Trophoblast cell (in vitro differentiated cells and primary cell): ENCODE measurements at regions not wholly inside any gene's neighbourhood (a gene's known extent, or its start where the extent isn't known, plus 50 kb on each side); places are given as distances from the start of the nearest gene placed in this dataset.

Experiments used
- DNase-seq, 2 donors: peaks; one replicate each; pipeline ENCODE4 v3.0.0-alpha.2; 2016
- H2AFZ ChIP-seq: 2 replicates; pipeline ENCODE4 v1.6.1; 2013; ENCODE audit warnings: low read length, moderate library complexity, mild to moderate bottlenecking; ENCODE audit not compliant: insufficient read depth, poor library complexity
- H2AK5ac ChIP-seq: 2 replicates; pipeline ENCODE4 v1.6.1; 2013; ENCODE audit warnings: mild to moderate bottlenecking, low read length
- H2BK120ac ChIP-seq: 2 replicates; pipeline ENCODE4 v1.6.1; 2013; ENCODE audit warnings: low read length, mild to moderate bottlenecking, moderate library complexity; ENCODE audit not compliant: insufficient read depth, poor library complexity
- H2BK12ac ChIP-seq: 2 replicates; pipeline ENCODE4 v1.6.1; 2013; ENCODE audit warnings: mild to moderate bottlenecking, low read length, moderate library complexity
- H2BK5ac ChIP-seq: 2 replicates; pipeline ENCODE4 v1.6.1; 2013; ENCODE audit warnings: low read length, low read depth, moderate library complexity, mild to moderate bottlenecking; ENCODE audit not compliant: poor library complexity
- H3K14ac ChIP-seq: 2 replicates; pipeline ENCODE4 v1.6.1; 2013; ENCODE audit warnings: mild to moderate bottlenecking, low read length
- H3K18ac ChIP-seq: 2 replicates; pipeline ENCODE4 v1.6.1; 2013; ENCODE audit warnings: mild to moderate bottlenecking, low read length
- H3K23ac ChIP-seq: 2 replicates; pipeline ENCODE4 v1.6.1; 2013; ENCODE audit warnings: low read length
- H3K27ac ChIP-seq: 2 replicates; pipeline ENCODE4 v1.5.1; 2013; ENCODE audit warnings: low read depth, mild to moderate bottlenecking, inconsistent platforms, low read length, moderate library complexity
- H3K27me3 ChIP-seq: 2 replicates; pipeline ENCODE4 v1.6.1; 2013; ENCODE audit warnings: inconsistent platforms, mild to moderate bottlenecking, low read length, moderate library complexity; ENCODE audit not compliant: insufficient read depth
- H3K36me3 ChIP-seq, 2 experiments: 1 replicate in 1 of 2; 2 replicates in 1 of 2; pipeline ENCODE4 v1.6.1; 2013; ENCODE audit warnings: low read length in 2 of 2, mild to moderate bottlenecking in 2 of 2, moderate library complexity in 1 of 2; ENCODE audit not compliant: insufficient read depth in 2 of 2, control insufficient read depth in 1 of 2
- H3K4ac ChIP-seq: 2 replicates; pipeline ENCODE4 v1.6.1; 2013; ENCODE audit warnings: low read depth, mild to moderate bottlenecking, low read length, moderate library complexity
- H3K4me1 ChIP-seq, 2 experiments: 1 replicate in 1 of 2; 2 replicates in 1 of 2; pipeline ENCODE4 v1.6.1; 2013; ENCODE audit warnings: low read length in 2 of 2, mild to moderate bottlenecking in 2 of 2, moderate library complexity in 1 of 2; ENCODE audit not compliant: insufficient read depth in 2 of 2, control insufficient read depth in 1 of 2
- H3K4me2 ChIP-seq: 2 replicates; pipeline ENCODE4 v1.6.1; 2013; ENCODE audit warnings: inconsistent platforms, mild to moderate bottlenecking, low read length, moderate library complexity
- H3K4me3 ChIP-seq: 2 replicates; pipeline ENCODE4 v1.5.1; 2013; ENCODE audit warnings: mild to moderate bottlenecking, low read depth, low read length, inconsistent platforms
- H3K79me1 ChIP-seq: one replicate; pipeline ENCODE4 v1.6.1; 2013; ENCODE audit warnings: low read length
- H3K79me2 ChIP-seq: 2 replicates; pipeline ENCODE4 v1.6.1; 2013; ENCODE audit warnings: low read length, mild to moderate bottlenecking; ENCODE audit not compliant: control insufficient read depth, insufficient read depth, poor library complexity
- H3K9ac ChIP-seq: 2 replicates; pipeline ENCODE4 v1.6.1; 2013; ENCODE audit warnings: mild to moderate bottlenecking, low read length
- H3K9me3 ChIP-seq: 2 replicates; pipeline ENCODE4 v1.6.1; 2013; ENCODE audit warnings: low read depth, mild to moderate bottlenecking, control low read depth, inconsistent platforms, low read length; ENCODE audit not compliant: insufficient read depth
- H4K12ac ChIP-seq: 2 replicates; pipeline ENCODE4 v1.6.1; 2013; ENCODE audit warnings: low read depth, mild to moderate bottlenecking, low read length, moderate library complexity
- H4K8ac ChIP-seq: 2 replicates; pipeline ENCODE4 v1.6.1; 2013; ENCODE audit warnings: low read depth, mild to moderate bottlenecking, low read length, moderate library complexity
- H4K91ac ChIP-seq: one replicate; pipeline ENCODE4 v1.6.1; 2013; ENCODE audit warnings: low read depth, mild to moderate bottlenecking, low read length, moderate library complexity
- WGBS: extraction: QIAGEN DNeasy Blood & Tissue Kit; methylation state at CpG from one replicate; pipeline ENCODE4 v1.1.7; 2013; ENCODE audit warnings: missing lambda C conversion rate; ENCODE audit not compliant: insufficient read length, insufficient coverage; ENCODE audit errors: extremely low coverage; 5-methylcytosine and 5-hydroxymethylcytosine counted together

DNA sequence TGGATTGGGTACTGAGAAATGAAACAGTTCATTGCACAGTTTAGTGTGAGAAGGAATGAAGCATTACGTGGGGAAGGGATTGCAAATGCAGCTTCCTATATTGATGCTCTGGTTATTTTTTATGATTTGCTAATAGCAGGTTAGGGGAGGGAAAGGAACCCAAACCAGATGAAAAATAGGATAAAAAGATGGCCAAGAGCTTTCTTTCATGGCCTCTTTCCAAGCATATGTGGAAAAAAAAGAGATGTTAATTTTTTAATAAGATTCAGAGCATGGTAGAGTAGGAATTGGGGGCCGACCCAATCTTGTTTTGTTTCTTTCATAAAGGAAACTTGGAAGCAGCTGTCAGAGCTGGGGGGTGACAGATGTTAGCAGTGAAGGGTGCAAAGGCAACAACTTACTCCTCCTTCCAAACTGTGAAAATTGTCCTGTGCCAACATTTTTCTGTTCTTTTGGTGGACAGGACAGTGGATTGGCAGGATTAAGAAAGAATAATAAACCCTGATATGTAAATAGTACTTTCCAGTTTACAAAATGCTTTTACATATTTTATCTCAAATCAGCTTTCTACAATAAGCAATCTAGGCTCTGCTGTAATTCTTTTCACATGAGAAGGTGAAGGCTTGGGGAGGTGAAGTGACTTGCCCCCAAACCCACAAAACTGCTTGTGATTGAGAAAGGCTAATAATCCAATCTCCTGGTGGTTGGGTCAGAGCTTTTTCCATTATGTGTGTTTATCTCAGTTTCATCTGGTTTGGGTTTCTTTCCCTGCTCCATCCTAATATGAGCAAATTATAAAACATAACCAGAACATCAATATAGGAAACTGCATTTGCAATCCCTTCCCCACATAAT, 270.1 kb downstream of the ETAA1 start:
- Histone ChIP-seq H4K12ac (no peak overlapping the region), H3K9ac (no peak overlapping the region), H3K9me3 (peaks cover 5% of the 10 kb centered on the region), H3K27ac (no peak overlapping the region), H3K79me2 (no peaks in the 10 kb centered on the region), H4K8ac (no peak overlapping the region), H4K91ac (no peak overlapping the region), H3K4ac (no peak overlapping the region), H3K36me3 (no peaks in the 10 kb centered on the region), H3K4me3 (no peak overlapping the region), H2BK12ac (no peak overlapping the region), H3K14ac (no peak overlapping the region), H2AK5ac (no peak overlapping the region), H3K4me2 (no peak overlapping the region), H2AFZ (no peak overlapping the region), H2BK5ac (no peak overlapping the region), H3K79me1 (no peaks in the 10 kb centered on the region), H3K23ac (no peak overlapping the region), H3K4me1 (no peaks in the 10 kb centered on the region), H3K27me3 (no peaks in the 10 kb centered on the region), H3K18ac (no peak overlapping the region), H2BK120ac (no peak overlapping the region)
- no CpG with 5 or more reads among the region's 2 CpGs for WGBS
- no peak for DNase-seq

DNA sequence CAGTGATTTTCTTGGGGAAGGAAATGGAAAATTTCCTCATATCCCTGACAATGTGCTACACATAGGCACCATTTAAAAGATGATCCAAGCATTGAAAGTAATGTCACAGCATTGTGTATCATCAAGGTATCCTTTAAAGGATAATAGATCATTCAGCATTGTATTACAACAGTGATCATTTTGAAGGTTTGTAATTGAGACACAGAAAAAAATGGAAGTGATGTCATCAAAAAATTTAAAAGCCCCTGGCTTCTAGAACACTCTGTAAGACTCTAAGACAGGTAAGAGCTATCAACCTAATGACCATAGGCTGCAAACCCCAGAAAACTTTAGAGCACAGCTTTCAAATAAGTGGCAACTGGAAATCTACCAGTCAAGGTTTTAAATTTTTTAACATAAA, 271.4 kb downstream of the ETAA1 start:
- H3K27ac ChIP-seq, result no peak overlapping the region
- no peaks in the 10 kb centered on the region for H3K36me3 ChIP-seq
- no peak for DNase-seq
- H3K4me3 ChIP-seq, result no peak overlapping the region
- no peak overlapping the region for H3K18ac ChIP-seq
- no peaks in the 10 kb centered on the region for H3K79me2 ChIP-seq
- H3K27me3 ChIP-seq, result no peaks in the 10 kb centered on the region
- no peak overlapping the region for H2BK12ac ChIP-seq
- no peak overlapping the region for H4K8ac ChIP-seq
- no peak overlapping the region for H3K23ac ChIP-seq
- no peak overlapping the region for H2BK5ac ChIP-seq
- no peak overlapping the region for H4K91ac ChIP-seq
- H2BK120ac ChIP-seq, result no peak overlapping the region
- no peak overlapping the region for H2AK5ac ChIP-seq
- no peak overlapping the region for H3K4me2 ChIP-seq
- H2AFZ ChIP-seq, result no peak overlapping the region
- no peaks in the 10 kb centered on the region for H3K79me1 ChIP-seq
- H3K9ac ChIP-seq, result no peak overlapping the region
- H3K9me3 ChIP-seq, result peaks cover 7% of the 10 kb centered on the region
- H3K4me1 ChIP-seq, result no peaks in the 10 kb centered on the region
- H3K14ac ChIP-seq, result no peak overlapping the region
- H4K12ac ChIP-seq, result no peak overlapping the region
- H3K4ac ChIP-seq, result no peak overlapping the region

- H3K4ac ChIP-seq, result no peak overlapping the region
- no peak overlapping the region for H4K8ac ChIP-seq
- no peaks in the 10 kb centered on the region for H3K36me3 ChIP-seq
- no peak overlapping the region for H3K14ac ChIP-seq
- no peak overlapping the region for H4K12ac ChIP-seq
- H3K18ac ChIP-seq, result no peak overlapping the region
- H2BK120ac ChIP-seq, result no peak overlapping the region
- H2AK5ac ChIP-seq, result no peak overlapping the region
- no peak overlapping the region for H3K23ac ChIP-seq
- no peak overlapping the region for H2BK12ac ChIP-seq
- H3K79me2 ChIP-seq, result no peaks in the 10 kb centered on the region
- no peak overlapping the region for H3K4me3 ChIP-seq
- H2BK5ac ChIP-seq, result no peak overlapping the region
- H4K91ac ChIP-seq, result no peak overlapping the region
- no peaks in the 10 kb centered on the region for H3K4me1 ChIP-seq
- no CpG with 5 or more reads among the region's 3 CpGs for WGBS
- DNase-seq, result peak in 1 of 2 donors; percentile 23
- no peaks in the 10 kb centered on the region for H3K27me3 ChIP-seq
- no peak overlapping the region for H3K27ac ChIP-seq
- H3K9ac ChIP-seq, result no peak overlapping the region
- no peak overlapping the region for H2AFZ ChIP-seq
- H3K79me1 ChIP-seq, result no peaks in the 10 kb centered on the region
- no peak overlapping the region for H3K4me2 ChIP-seq
- H3K9me3 ChIP-seq, result peaks cover 7% of the 10 kb centered on the region
These were observed 272.0 kb downstream of the ETAA1 start for GRCh38 chr2:67669168-67669567.

DNA sequence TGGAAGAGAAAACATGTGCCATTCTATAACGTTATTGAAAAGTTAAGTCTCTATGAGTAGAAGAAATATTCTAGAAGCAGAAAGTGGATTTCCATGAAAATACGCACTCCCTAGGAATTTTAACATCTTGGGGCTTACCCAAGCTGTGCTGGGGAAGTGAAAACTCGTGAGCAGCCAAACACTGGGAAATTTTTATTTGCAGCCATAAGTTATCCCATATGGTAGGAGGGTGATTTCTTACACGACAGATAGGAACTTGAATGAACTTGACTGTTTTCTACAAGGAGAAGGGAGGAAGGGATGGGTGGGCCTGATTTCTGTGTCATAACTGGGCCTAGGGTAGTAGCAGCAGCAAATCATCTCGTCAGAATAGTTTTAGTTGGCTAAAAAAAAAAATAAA, 272.6 kb downstream of the ETAA1 start:
- Histone ChIP-seq H3K79me2 (no peaks in the 10 kb centered on the region), H2AFZ (no peak overlapping the region), H3K27me3 (no peaks in the 10 kb centered on the region), H3K4ac (no peak overlapping the region), H3K23ac (no peak overlapping the region), H3K14ac (no peak overlapping the region), H4K12ac (no peak overlapping the region), H3K18ac (no peak overlapping the region), H2BK5ac (no peak overlapping the region), H3K79me1 (no peaks in the 10 kb centered on the region), H3K36me3 (no peaks in the 10 kb centered on the region), H4K8ac (no peak overlapping the region), H3K27ac (no peak overlapping the region), H3K4me3 (no peak overlapping the region), H4K91ac (no peak overlapping the region), H2BK120ac (no peak overlapping the region), H3K9me3 (peaks cover 7% of the 10 kb centered on the region), H2AK5ac (no peak overlapping the region), H3K9ac (no peak overlapping the region), H3K4me2 (no peak overlapping the region), H3K4me1 (no peaks in the 10 kb centered on the region), H2BK12ac (no peak overlapping the region)
- DNase-seq, result no peak
- no CpG with 5 or more reads among the region's 5 CpGs for WGBS
